ENCODE measurements at regions not wholly inside any gene's neighbourhood (a gene's known extent, or its start where the extent isn't known, plus 50 kb on each side); places are given as distances from the start of the nearest gene placed in this dataset.

GRCh38 chr1:245079021-245079609 is 75.7 kb upstream of the KIF26B start:
- Histone ChIP-seq H3K27ac (ENCODE audit: low read depth in 1 of 2, low read length in 2 of 2) (no peak overlapping the region), H3K9me3 (ENCODE audit: control insufficient read depth in 1 of 2, insufficient read depth in 1 of 2, low read length in 2 of 2) (no peaks in the 10 kb centered on the region), H3K4me1 (ENCODE audit: insufficient read depth, low read length) (no peaks in the 10 kb centered on the region), H3K36me3 (ENCODE audit: insufficient read depth, low read length) (no peaks in the 10 kb centered on the region), H3K27me3 (ENCODE audit: control insufficient read depth in 1 of 2, insufficient read depth in 2 of 2, low read length in 2 of 2) (no peaks in the 10 kb centered on the region), H3K4me3 (ENCODE audit: low read length) (no peak overlapping the region)
- intact Hi-C loops (cut with DNase I, micrococcal nuclease) = loop anchor here (2.0 to 10.0 kb wide), 2 partner anchors 924 to 926 kb away; no protein-coding TSS in a partner anchor
- CTCF ChIA-PET = no interaction called here
- no peaks in the 10 kb centered on the region for H3K4me1 Mint-ChIP-seq (ENCODE audit: low read depth)
- H3K27me3 Mint-ChIP-seq = no peaks in the 10 kb centered on the region
- ATAC-seq (ENCODE audit: poor library complexity) (no peak), DNase-seq (peak in 1 of 14 experiments; percentile 9)
- no peaks in the 10 kb centered on the region for H3K9me3 Mint-ChIP-seq
- POLR2A ChIA-PET = no interaction called here
- TF ChIP-seq CTCF (IDR thresholded peaks at IDR 0.05) = peak; percentile 19
- H3K36me3 Mint-ChIP-seq (ENCODE audit: low read depth) = no peaks in the 10 kb centered on the region
- H3K27ac Mint-ChIP-seq = no peak overlapping the region
- H3K4me3 Mint-ChIP-seq = no peak overlapping the region

GRCh38 chr1:245074898-245075297 is 79.9 kb upstream of the KIF26B start:
- Mint-ChIP-seq H3K9me3 (no peaks in the 10 kb centered on the region), H3K4me1 (ENCODE audit: low read depth) (no peaks in the 10 kb centered on the region), H3K27ac (no peak overlapping the region), H3K27me3 (no peaks in the 10 kb centered on the region), H3K4me3 (no peak overlapping the region), H3K36me3 (ENCODE audit: low read depth) (no peaks in the 10 kb centered on the region)
- ChIA-PET POLR2A (no interaction called here), CTCF (no interaction called here)
- intact Hi-C loops (cut with DNase I, micrococcal nuclease) = loop anchor here in 1 of 2 experiments (10.0 kb wide), 1 partner anchor 930 kb away; no protein-coding TSS in a partner anchor
- ATAC-seq (ENCODE audit: poor library complexity) = no peak
- H3K27me3 ChIP-seq (ENCODE audit: control insufficient read depth in 1 of 2, insufficient read depth in 2 of 2, low read length in 2 of 2) = no peaks in the 10 kb centered on the region
- H3K4me1 ChIP-seq (ENCODE audit: insufficient read depth, low read length) = no peaks in the 10 kb centered on the region
- H3K27ac ChIP-seq (ENCODE audit: low read depth in 1 of 2, low read length in 2 of 2) = no peak overlapping the region
- no peak for DNase-seq
- H3K9me3 ChIP-seq (ENCODE audit: control insufficient read depth in 1 of 2, insufficient read depth in 1 of 2, low read length in 2 of 2) = peaks cover 0 to 7% of the 10 kb centered on the region in 2 experiments
- no peak for TF ChIP-seq CTCF (IDR thresholded peaks at IDR 0.05)
- H3K36me3 ChIP-seq (ENCODE audit: insufficient read depth, low read length) = no peaks in the 10 kb centered on the region
- H3K4me3 ChIP-seq (ENCODE audit: low read length) = no peak overlapping the region

- Histone ChIP-seq H3K27me3 (ENCODE audit: control insufficient read depth in 1 of 2, insufficient read depth in 2 of 2, low read length in 2 of 2) (no peaks in the 10 kb centered on the region), H3K27ac (ENCODE audit: low read depth in 1 of 2, low read length in 2 of 2) (no peak overlapping the region), H3K4me1 (ENCODE audit: insufficient read depth, low read length) (no peaks in the 10 kb centered on the region), H3K4me3 (ENCODE audit: low read length) (no peak overlapping the region), H3K9me3 (ENCODE audit: control insufficient read depth in 1 of 2, insufficient read depth in 1 of 2, low read length in 2 of 2) (peaks cover 0 to 7% of the 10 kb centered on the region in 2 experiments), H3K36me3 (ENCODE audit: insufficient read depth, low read length) (no peaks in the 10 kb centered on the region)
- TF ChIP-seq CTCF (IDR thresholded peaks at IDR 0.05) = no peak
- intact Hi-C loops (cut with DNase I, micrococcal nuclease) = loop anchor here in 1 of 2 experiments (10.0 kb wide), 1 partner anchor 931 kb away; no protein-coding TSS in a partner anchor
- DNase-seq (no peak), ATAC-seq (ENCODE audit: poor library complexity) (no peak)
- CTCF ChIA-PET = no interaction called here
- no peak overlapping the region for H3K27ac Mint-ChIP-seq
- H3K4me1 Mint-ChIP-seq (ENCODE audit: low read depth) = no peaks in the 10 kb centered on the region
- H3K27me3 Mint-ChIP-seq = no peaks in the 10 kb centered on the region
- no peaks in the 10 kb centered on the region for H3K36me3 Mint-ChIP-seq (ENCODE audit: low read depth)
- H3K4me3 Mint-ChIP-seq = no peak overlapping the region
- H3K9me3 Mint-ChIP-seq = no peaks in the 10 kb centered on the region
- POLR2A ChIA-PET = no interaction called here
Observed at GRCh38 chr1:245074232-245074747, 80.5 kb upstream of the KIF26B start.
